Osteoblast (primary cell): ENCODE measurements at regions not wholly inside any gene's neighbourhood (a gene's known extent, or its start where the extent isn't known, plus 50 kb on each side); places are given as distances from the start of the nearest gene placed in this dataset.
A peak's percentile ranks its signal among the peaks of the same experiment; 100 is the strongest.

Experiments
- DNase-seq: peaks from one replicate; pipeline ENCODE4 v3.0.0; 2011; ENCODE audit warnings: low spot score, mixed read lengths; ENCODE audit not compliant: insufficient read length; ENCODE audit errors: missing footprints
- H2AFZ ChIP-seq: 2 replicates; pipeline ENCODE4 v1.6.0; 2011; ENCODE audit warnings: mild to moderate bottlenecking, low read length
- H3K27ac ChIP-seq: 2 replicates; pipeline ENCODE4 v1.5.1; 2011; ENCODE audit warnings: mild to moderate bottlenecking, low read depth, low read length, moderate library complexity
- H3K27me3 ChIP-seq: 2 replicates; pipeline ENCODE4 v1.6.0; 2012; ENCODE audit warnings: mild to moderate bottlenecking, control low read depth, inconsistent platforms, low read length, moderate library complexity; ENCODE audit not compliant: insufficient read depth
- H3K36me3 ChIP-seq: 2 replicates; pipeline ENCODE4 v1.5.1; 2011; ENCODE audit warnings: mild to moderate bottlenecking, low read length, control low read depth, moderate library complexity; ENCODE audit not compliant: insufficient read depth
- H3K4me1 ChIP-seq: 2 replicates; pipeline ENCODE4 v1.5.1; 2011; ENCODE audit warnings: mild to moderate bottlenecking, low read length, control low read depth, moderate library complexity; ENCODE audit not compliant: insufficient read depth
- H3K4me2 ChIP-seq: 2 replicates; pipeline ENCODE4 v1.6.0; 2011; ENCODE audit warnings: mild to moderate bottlenecking, low read length; ENCODE audit not compliant: insufficient read depth
- H3K4me3 ChIP-seq: fragments of 200-600 bp; sonication (generic); 3 replicates; pipeline ENCODE4 v1.5.1; 2012; ENCODE audit warnings: mild to moderate bottlenecking, low read length, inconsistent platforms; ENCODE audit not compliant: insufficient read depth
- H3K79me2 ChIP-seq: 2 replicates; pipeline ENCODE4 v1.6.0; 2012; ENCODE audit warnings: mild to moderate bottlenecking, low read length, control low read depth, inconsistent platforms; ENCODE audit not compliant: insufficient read depth
- H3K9me3 ChIP-seq: 2 replicates; pipeline ENCODE4 v1.5.1; 2011; ENCODE audit warnings: low read depth, low read length, control low read depth
- H4K20me1 ChIP-seq: 2 replicates; pipeline ENCODE4 v1.6.0; 2012; ENCODE audit warnings: mild to moderate bottlenecking, low read length, control low read depth; ENCODE audit not compliant: insufficient read depth
- CTCF ChIP-seq: IDR thresholded peaks from 2 replicates; pipeline ENCODE4 v1.5.1; 2011; ENCODE audit warnings: mild to moderate bottlenecking, low read depth, low read length, moderate library complexity; ENCODE audit errors: extremely low read depth

DNA sequence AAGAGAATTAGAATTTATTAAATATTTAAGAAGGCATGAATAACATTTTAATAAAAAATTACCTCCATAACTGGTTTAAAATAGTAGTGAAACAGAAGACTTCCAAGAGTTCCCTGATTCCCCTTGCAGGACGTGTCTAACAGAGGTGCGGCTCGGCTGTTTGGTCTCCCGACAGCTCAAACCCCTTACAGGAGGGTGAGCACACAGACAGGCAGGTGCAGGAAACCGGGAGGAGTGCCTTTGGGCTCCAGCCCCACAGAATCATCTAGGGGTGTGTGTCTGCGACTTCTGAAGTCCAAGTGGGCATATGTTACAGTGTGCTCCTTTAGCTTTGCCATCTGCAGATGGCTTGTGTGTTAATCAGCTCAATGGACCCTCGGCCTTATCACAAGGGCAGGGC, 88.1 kb upstream of the CCSER1 start:
- H3K27me3 ChIP-seq, result no peaks in the 10 kb centered on the region
- DNase-seq, result no peak
- no peak for TF ChIP-seq CTCF
- H3K4me1 ChIP-seq, result no peaks in the 10 kb centered on the region
- H3K4me3 ChIP-seq, result no peak overlapping the region
- no peaks in the 10 kb centered on the region for H4K20me1 ChIP-seq
- H3K9me3 ChIP-seq, result no peaks in the 10 kb centered on the region
- no peaks in the 10 kb centered on the region for H3K79me2 ChIP-seq
- H2AFZ ChIP-seq, result no peak overlapping the region
- no peaks in the 10 kb centered on the region for H3K36me3 ChIP-seq
- no peak overlapping the region for H3K4me2 ChIP-seq
- H3K27ac ChIP-seq, result no peak overlapping the region

- no peak overlapping the region for H3K4me2 ChIP-seq
- no peak overlapping the region for H2AFZ ChIP-seq
- no peak for DNase-seq
- H3K36me3 ChIP-seq, result no peaks in the 10 kb centered on the region
- H4K20me1 ChIP-seq, result no peaks in the 10 kb centered on the region
- no peak for TF ChIP-seq CTCF
- no peaks in the 10 kb centered on the region for H3K79me2 ChIP-seq
- no peaks in the 10 kb centered on the region for H3K27me3 ChIP-seq
- no peaks in the 10 kb centered on the region for H3K9me3 ChIP-seq
- no peak overlapping the region for H3K4me3 ChIP-seq
- H3K4me1 ChIP-seq, result no peaks in the 10 kb centered on the region
- no peak overlapping the region for H3K27ac ChIP-seq
These were observed 75.2 kb upstream of the CCSER1 start for GRCh38 chr4:90051999-90052398.

GRCh38 chr4:90057091-90057490, 70.1 kb upstream of the CCSER1 start:
- Histone ChIP-seq H3K4me1 (no peaks in the 10 kb centered on the region), H3K27me3 (no peaks in the 10 kb centered on the region), H2AFZ (no peak overlapping the region), H3K79me2 (no peaks in the 10 kb centered on the region), H3K36me3 (no peaks in the 10 kb centered on the region), H4K20me1 (no peaks in the 10 kb centered on the region), H3K4me3 (no peak overlapping the region), H3K4me2 (no peak overlapping the region), H3K27ac (no peak overlapping the region), H3K9me3 (no peaks in the 10 kb centered on the region)
- DNase-seq, result peak; percentile 19
- no peak for TF ChIP-seq CTCF

DNA sequence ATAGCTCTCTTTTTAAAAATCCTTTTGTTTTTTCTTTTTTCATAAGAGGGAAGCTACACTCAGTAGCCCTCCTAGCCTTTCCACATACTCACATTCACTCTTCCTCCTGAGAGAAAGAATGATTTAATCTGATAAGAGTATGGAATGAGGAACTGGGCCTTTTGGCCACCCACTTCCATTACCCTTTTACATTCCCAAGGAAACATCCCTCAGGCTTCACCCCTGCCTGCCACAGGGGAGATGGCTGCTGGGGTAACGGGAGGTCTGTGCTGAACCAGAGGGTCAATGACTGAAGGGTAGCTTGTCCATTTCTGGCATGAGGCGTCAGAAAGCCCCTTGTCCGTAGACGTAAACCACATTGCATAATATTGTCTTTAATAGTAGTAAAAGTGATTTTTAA, 67.2 kb upstream of the CCSER1 start:
- DNase-seq, result no peak
- Histone ChIP-seq H3K4me3 (no peak overlapping the region), H3K36me3 (no peaks in the 10 kb centered on the region), H3K27me3 (no peaks in the 10 kb centered on the region), H3K4me2 (no peak overlapping the region), H3K27ac (no peak overlapping the region), H3K9me3 (no peaks in the 10 kb centered on the region), H2AFZ (no peak overlapping the region), H3K79me2 (no peaks in the 10 kb centered on the region), H4K20me1 (no peaks in the 10 kb centered on the region), H3K4me1 (no peaks in the 10 kb centered on the region)
- no peak for TF ChIP-seq CTCF
